ENCODE measurements at regions not wholly inside any gene's neighbourhood (a gene's known extent, or its start where the extent isn't known, plus 50 kb on each side); places are given as distances from the start of the nearest gene placed in this dataset.

GRCh38 chr5:28750251-28750650, 1711.9 kb upstream of the CDH9 start:
- Histone ChIP-seq H3K9me3 (no peaks in the 10 kb centered on the region), H3K4me1 (no peaks in the 10 kb centered on the region), H3K36me3 (ENCODE audit: low read depth, missing control alignments) (no peaks in the 10 kb centered on the region), H3K4me3 (no peak overlapping the region), H3K27ac (no peak overlapping the region), H3K27me3 (no peaks in the 10 kb centered on the region)
- TF ChIP-seq POLR2A (IDR thresholded peaks at IDR 0.05) (no peak), CTCF (IDR thresholded peaks at IDR 0.05) (no peak)
- intact Hi-C loops (cut with DNase I; ENCODE audit: low total_unique reads): no loop called here
- DNase-seq: no peak

GRCh38 chr5:28748446-28748845, 1710.1 kb upstream of the CDH9 start:
- 40 to 45% methylated on average over 7 of the region's 7 CpGs for WGBS, 2 donors
- no peak for DNase-seq
- intact Hi-C loops (cut with DNase I; ENCODE audit: low total_unique reads): no loop called here

GRCh38 chr5:28743716-28744110, 1705.3 kb upstream of the CDH9 start:
- Histone ChIP-seq H3K27me3 (no peaks in the 10 kb centered on the region), H3K4me3 (no peak overlapping the region), H3K4me1 (no peaks in the 10 kb centered on the region), H3K36me3 (ENCODE audit: low read depth, missing control alignments) (no peaks in the 10 kb centered on the region), H3K27ac (no peak overlapping the region), H3K9me3 (no peaks in the 10 kb centered on the region)
- no peak for TF ChIP-seq CTCF (IDR thresholded peaks at IDR 0.05)
- no peak for TF ChIP-seq POLR2A (IDR thresholded peaks at IDR 0.05)
- no peak for DNase-seq
- intact Hi-C loops (cut with DNase I; ENCODE audit: low total_unique reads): no loop called here

More at GRCh38 chr5:28748446-28748845, 1710.1 kb upstream of the CDH9 start:
- no peaks in the 10 kb centered on the region for H3K9me3 ChIP-seq
- no peaks in the 10 kb centered on the region for H3K36me3 ChIP-seq (ENCODE audit: low read depth, missing control alignments)
- no peaks in the 10 kb centered on the region for H3K27me3 ChIP-seq
- no peak for TF ChIP-seq CTCF (IDR thresholded peaks at IDR 0.05)
- TF ChIP-seq POLR2A (IDR thresholded peaks at IDR 0.05): no peak
- H3K4me3 ChIP-seq: no peak overlapping the region
- H3K4me1 ChIP-seq: no peaks in the 10 kb centered on the region
- H3K27ac ChIP-seq: no peak overlapping the region

- H3K4me3 ChIP-seq: no peak overlapping the region
- TF ChIP-seq CTCF (IDR thresholded peaks at IDR 0.05): no peak
- no peak for TF ChIP-seq POLR2A (IDR thresholded peaks at IDR 0.05)
- WGBS, 2 donors: 0 to 30% methylated on average over 1 of the region's 1 CpG
- H3K36me3 ChIP-seq (ENCODE audit: low read depth, missing control alignments): no peaks in the 10 kb centered on the region
- H3K27ac ChIP-seq: no peak overlapping the region
- DNase-seq: no peak
- intact Hi-C loops (cut with DNase I; ENCODE audit: low total_unique reads): no loop called here
- no peaks in the 10 kb centered on the region for H3K9me3 ChIP-seq
- H3K4me1 ChIP-seq: no peaks in the 10 kb centered on the region
- H3K27me3 ChIP-seq: no peaks in the 10 kb centered on the region
Measured at GRCh38 chr5:28743025-28743715, 1704.8 kb upstream of the CDH9 start.

- H3K4me3 ChIP-seq: no peak overlapping the region
- no peak for DNase-seq
- no peak overlapping the region for H3K27ac ChIP-seq
- no peak for TF ChIP-seq POLR2A (IDR thresholded peaks at IDR 0.05)
- TF ChIP-seq CTCF (IDR thresholded peaks at IDR 0.05): no peak
- H3K4me1 ChIP-seq: no peaks in the 10 kb centered on the region
- H3K36me3 ChIP-seq (ENCODE audit: low read depth, missing control alignments): no peaks in the 10 kb centered on the region
- H3K9me3 ChIP-seq: no peaks in the 10 kb centered on the region
- WGBS, 2 donors: 83 to 87% methylated on average over 2 of the region's 2 CpGs
- intact Hi-C loops (cut with DNase I; ENCODE audit: low total_unique reads): no loop called here
- no peaks in the 10 kb centered on the region for H3K27me3 ChIP-seq
Measured at GRCh38 chr5:28737682-28738081, 1699.3 kb upstream of the CDH9 start.

Data from testis (tissue), 2 donors.